Karpas-422 (cell line): ENCODE measurements at regions not wholly inside any gene's neighbourhood (a gene's known extent, or its start where the extent isn't known, plus 50 kb on each side); places are given as distances from the start of the nearest gene placed in this dataset.
A peak's percentile ranks its signal among the peaks of the same experiment; 100 is the strongest.

Experiments
- DNase-seq: peaks from one replicate; pipeline ENCODE4 v3.0.0-alpha.2; 2015
- H2AFZ ChIP-seq: fragments of 200-600 bp; sonication (generic); 2 replicates; pipeline ENCODE4 v1.6.1; 2014; ENCODE audit warnings: antibody characterized with exemption, low read length, mixed read lengths
- H3K27ac ChIP-seq: fragments of 200-600 bp; sonication (generic); 2 replicates; pipeline ENCODE4 v1.5.1; 2014; ENCODE audit warnings: mild to moderate bottlenecking, low read length, moderate library complexity
- H3K27me3 ChIP-seq: fragments of 200-600 bp; sonication (generic); 2 replicates; pipeline ENCODE4 v1.6.1; 2014; ENCODE audit warnings: low read length, mixed read lengths
- H3K36me3 ChIP-seq: fragments of 200-600 bp; sonication (generic); 2 replicates; pipeline ENCODE4 v1.6.1; 2014; ENCODE audit warnings: low read length, mixed read lengths; ENCODE audit not compliant: insufficient read depth
- H3K4me1 ChIP-seq: fragments of 200-600 bp; sonication (generic); 2 replicates; pipeline ENCODE4 v1.6.1; 2014; ENCODE audit warnings: mild to moderate bottlenecking, low read length, mixed read lengths
- H3K4me2 ChIP-seq: fragments of 200-600 bp; sonication (generic); 2 replicates; pipeline ENCODE4 v1.6.1; 2014; ENCODE audit warnings: low read length, low read depth, mild to moderate bottlenecking; ENCODE audit not compliant: poor library complexity, severe bottlenecking
- H3K4me3 ChIP-seq: fragments of 200-600 bp; sonication (generic); 2 replicates; pipeline ENCODE4 v1.5.1; 2014; ENCODE audit warnings: mild to moderate bottlenecking, antibody characterized with exemption, low read length, mixed read lengths
- H3K79me2 ChIP-seq: fragments of 200-600 bp; sonication (generic); 2 replicates; pipeline ENCODE4 v1.6.1; 2014; ENCODE audit warnings: mild to moderate bottlenecking, low read length, mixed read lengths
- H3K9ac ChIP-seq: fragments of 200-600 bp; sonication (generic); 2 replicates; pipeline ENCODE4 v1.6.0; 2014; ENCODE audit warnings: low read length
- H3K9me2 ChIP-seq: fragments of 200-600 bp; sonication (generic), shearing (Covaris generic); replicated peaks from 2 replicates; pipeline ENCODE4 v1.6.0; 2014; ENCODE audit warnings: mild to moderate bottlenecking, low read length, moderate library complexity; ENCODE audit not compliant: insufficient read depth
- H3K9me3 ChIP-seq: fragments of 300-700, 200-600 bp; sonication (generic); 2 replicates; pipeline ENCODE4 v1.6.1; 2014; ENCODE audit warnings: low read length, mixed read lengths
- H4K20me1 ChIP-seq: fragments of 200-600 bp; sonication (generic); 2 replicates; pipeline ENCODE4 v1.6.1; 2014; ENCODE audit warnings: mild to moderate bottlenecking, antibody characterized with exemption, low read length, low read depth; ENCODE audit not compliant: insufficient read depth

DNA sequence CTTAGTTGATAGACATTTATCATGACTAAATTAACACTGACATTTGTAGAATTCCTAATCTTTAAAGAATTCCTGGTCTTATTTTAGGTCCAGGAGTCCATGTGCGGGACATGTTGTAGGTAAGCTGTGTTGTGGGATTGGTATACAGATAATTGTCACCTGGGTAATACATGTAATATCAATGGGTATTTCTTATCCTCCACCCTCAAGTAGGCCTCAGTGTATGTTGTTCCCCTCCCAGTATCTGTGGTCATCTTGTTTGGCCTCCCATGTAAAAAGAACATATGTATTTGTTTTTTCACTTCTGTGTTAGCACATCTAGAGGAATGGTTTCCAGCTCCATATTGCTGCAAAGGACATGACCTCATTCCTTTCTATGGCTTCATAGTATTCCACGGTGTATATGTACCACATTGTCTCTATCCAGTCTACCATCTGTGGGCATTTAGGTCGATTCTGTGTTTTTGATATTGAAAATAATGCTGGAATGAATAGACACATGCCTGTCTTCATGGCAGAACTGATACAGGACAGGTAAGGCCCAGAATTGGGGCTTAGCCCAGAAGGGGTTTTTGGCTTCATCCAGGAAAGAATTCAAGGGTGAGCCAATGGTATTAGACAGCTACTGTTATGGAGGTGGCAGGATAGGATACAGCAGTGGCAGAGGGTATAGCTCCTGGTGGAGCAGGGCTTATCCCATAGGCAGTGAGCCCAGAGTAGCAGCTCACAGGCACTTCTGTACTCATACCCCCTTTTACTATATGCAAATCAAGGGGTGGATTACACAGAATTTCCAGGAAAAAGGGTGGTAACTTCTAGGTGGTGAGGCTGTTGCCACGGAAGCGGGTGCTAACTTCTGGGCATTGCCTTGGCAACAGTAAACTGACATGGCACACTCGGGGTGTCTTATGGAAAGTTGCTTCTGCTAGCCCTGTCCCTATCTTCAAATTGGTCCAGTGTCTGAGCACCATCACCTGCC, 66.1 kb upstream of the WDR1 start:
- H3K27ac ChIP-seq = no peak overlapping the region
- 0 out of 2 replicates have a peak, but pooled peaks cover 2% of the 10 kb centered on the region for H3K27me3 ChIP-seq
- no peaks in the 10 kb centered on the region for H3K79me2 ChIP-seq
- H3K36me3 ChIP-seq = no peaks in the 10 kb centered on the region
- DNase-seq = no peak
- peaks cover 5% of the 10 kb centered on the region for H3K4me1 ChIP-seq
- no peak overlapping the region for H2AFZ ChIP-seq
- no peaks in the 10 kb centered on the region for H4K20me1 ChIP-seq
- no peak overlapping the region for H3K9ac ChIP-seq
- no peaks in the 10 kb centered on the region for H3K9me2 ChIP-seq
- no peak overlapping the region for H3K4me2 ChIP-seq
- no peak overlapping the region for H3K4me3 ChIP-seq
- no peaks in the 10 kb centered on the region for H3K9me3 ChIP-seq

DNA sequence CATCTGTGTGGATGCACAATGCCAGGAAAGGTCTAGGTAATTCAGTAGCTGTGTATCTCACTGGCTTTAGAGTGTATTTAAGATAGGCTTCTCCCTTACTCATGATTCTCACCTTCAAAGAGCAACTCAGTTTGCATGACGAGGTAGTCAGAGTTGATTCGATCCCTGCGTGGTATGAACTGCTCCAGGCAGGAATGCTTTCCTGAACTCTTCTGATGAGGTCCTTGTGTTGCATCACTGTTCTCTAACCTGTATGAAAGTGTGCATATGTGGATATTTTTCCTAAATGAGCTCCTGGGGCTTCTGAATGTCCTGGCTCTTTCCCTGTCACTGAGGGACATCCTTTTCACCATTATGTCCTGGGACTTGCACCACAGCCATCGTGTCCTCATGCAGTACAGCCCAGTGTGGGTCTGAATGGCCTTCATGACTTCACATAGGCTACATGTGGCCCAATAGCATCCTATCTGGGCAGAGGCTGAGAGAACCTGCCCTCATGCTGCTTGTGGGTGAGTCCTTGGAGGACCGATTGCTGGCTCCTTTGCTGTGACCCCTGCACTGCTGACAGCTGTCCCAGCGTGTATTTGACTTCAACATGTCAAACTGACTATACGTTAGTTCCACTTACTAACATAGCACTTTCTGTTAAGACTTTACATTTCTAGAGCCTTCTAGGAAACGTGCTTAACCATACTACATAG, 65.3 kb upstream of the WDR1 start:
- no peaks in the 10 kb centered on the region for H3K79me2 ChIP-seq
- no peak for DNase-seq
- H3K27ac ChIP-seq = no peak overlapping the region
- H3K9me2 ChIP-seq = no peaks in the 10 kb centered on the region
- H2AFZ ChIP-seq = no peak overlapping the region
- no peaks in the 10 kb centered on the region for H3K36me3 ChIP-seq
- H3K4me2 ChIP-seq = no peak overlapping the region
- H3K27me3 ChIP-seq = 0 out of 2 replicates have a peak, but pooled peaks cover 2% of the 10 kb centered on the region
- H3K9ac ChIP-seq = no peak overlapping the region
- no peaks in the 10 kb centered on the region for H3K9me3 ChIP-seq
- no peak overlapping the region for H3K4me3 ChIP-seq
- H4K20me1 ChIP-seq = no peaks in the 10 kb centered on the region
- H3K4me1 ChIP-seq = peaks cover 5% of the 10 kb centered on the region

DNA sequence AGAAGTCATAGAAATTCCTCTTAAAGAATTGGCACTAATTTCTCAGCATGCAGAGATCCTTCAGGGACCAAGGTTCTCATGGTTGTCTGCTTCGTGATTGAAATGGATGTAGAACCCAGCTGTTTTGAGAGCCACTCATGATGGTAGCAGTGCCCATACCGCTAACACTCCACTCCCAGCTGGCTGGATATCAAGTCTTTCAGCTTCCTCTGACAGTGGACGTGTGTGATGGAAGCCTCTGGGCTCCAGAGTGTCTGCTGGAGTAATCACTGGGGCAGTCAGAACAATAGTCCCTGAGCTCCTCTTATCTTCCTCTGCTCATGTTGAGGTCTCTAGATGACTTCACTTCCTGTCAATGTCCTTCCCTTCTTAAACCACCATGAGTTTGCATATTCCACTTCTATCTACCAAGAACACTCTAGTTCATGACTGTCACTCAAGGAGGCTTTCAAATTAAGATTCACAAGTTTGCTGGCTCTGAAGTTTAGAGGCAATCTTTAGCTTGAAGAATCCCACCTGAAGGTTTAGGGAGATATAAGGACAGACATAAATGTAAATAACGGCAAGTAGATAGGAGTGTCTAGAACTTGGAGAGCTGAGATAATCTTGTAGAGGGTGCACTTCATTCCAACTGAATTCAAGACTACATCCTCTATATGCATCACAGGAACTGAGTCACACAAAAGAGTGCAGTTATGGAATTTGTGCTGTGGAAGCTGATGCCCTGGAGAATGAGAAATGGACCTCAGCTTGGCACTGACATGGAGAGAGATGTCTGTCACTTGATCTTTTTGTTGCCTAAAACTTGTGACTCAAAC, 64.5 kb upstream of the WDR1 start:
- Histone ChIP-seq H3K9ac (no peak overlapping the region), H3K4me3 (no peak overlapping the region), H2AFZ (no peak overlapping the region), H3K79me2 (no peaks in the 10 kb centered on the region), H3K9me3 (no peaks in the 10 kb centered on the region), H3K4me2 (no peak overlapping the region), H3K36me3 (no peaks in the 10 kb centered on the region), H3K27me3 (0 out of 2 replicates have a peak, but pooled peaks cover 2% of the 10 kb centered on the region), H3K4me1 (peaks cover 5% of the 10 kb centered on the region), H4K20me1 (no peaks in the 10 kb centered on the region), H3K9me2 (no peaks in the 10 kb centered on the region), H3K27ac (no peak overlapping the region)
- DNase-seq = peak; percentile 51

GRCh38 chr4:10180603-10180926, 64.0 kb upstream of the WDR1 start:
- H3K4me3 ChIP-seq = no peak overlapping the region
- 0 out of 2 replicates have a peak, but pooled peaks cover 2% of the 10 kb centered on the region for H3K27me3 ChIP-seq
- no peaks in the 10 kb centered on the region for H3K9me3 ChIP-seq
- no peak overlapping the region for H2AFZ ChIP-seq
- no peaks in the 10 kb centered on the region for H3K36me3 ChIP-seq
- H3K4me2 ChIP-seq = no peak overlapping the region
- H3K79me2 ChIP-seq = no peaks in the 10 kb centered on the region
- H3K9ac ChIP-seq = no peak overlapping the region
- no peak overlapping the region for H3K27ac ChIP-seq
- H4K20me1 ChIP-seq = no peaks in the 10 kb centered on the region
- DNase-seq = no peak
- peaks cover 5% of the 10 kb centered on the region for H3K4me1 ChIP-seq
- no peaks in the 10 kb centered on the region for H3K9me2 ChIP-seq

GRCh38 chr4:10179957-10180602, 63.5 kb upstream of the WDR1 start:
- no peaks in the 10 kb centered on the region for H4K20me1 ChIP-seq
- H3K9me2 ChIP-seq = no peaks in the 10 kb centered on the region
- H3K9ac ChIP-seq = no peak overlapping the region
- H2AFZ ChIP-seq = no peak overlapping the region
- no peak overlapping the region for H3K4me2 ChIP-seq
- 0 out of 2 replicates have a peak, but pooled peaks cover 2% of the 10 kb centered on the region for H3K27me3 ChIP-seq
- H3K4me3 ChIP-seq = no peak overlapping the region
- H3K4me1 ChIP-seq = peaks cover 5% of the 10 kb centered on the region
- H3K36me3 ChIP-seq = no peaks in the 10 kb centered on the region
- H3K79me2 ChIP-seq = no peaks in the 10 kb centered on the region
- H3K27ac ChIP-seq = no peak overlapping the region
- no peaks in the 10 kb centered on the region for H3K9me3 ChIP-seq
- no peak for DNase-seq

DNA sequence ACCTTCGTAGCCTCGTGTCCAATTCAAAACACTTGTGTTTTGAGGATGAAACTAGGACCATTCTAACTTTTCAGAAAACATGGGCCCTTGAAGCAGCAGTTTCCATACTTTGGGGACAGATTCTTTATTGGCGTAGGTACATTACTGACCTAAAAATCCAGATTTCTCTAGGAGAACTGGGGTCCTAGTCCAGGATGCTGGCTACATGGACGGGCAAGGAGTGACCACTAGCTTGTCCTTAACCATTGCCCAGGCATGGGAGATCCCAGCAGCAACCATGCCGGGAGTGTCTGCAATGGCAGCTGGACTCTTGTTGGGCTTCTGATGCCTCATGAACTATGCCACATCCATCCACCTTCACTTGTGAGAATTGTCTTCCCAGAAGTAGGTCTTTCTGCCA, 62.2 kb upstream of the WDR1 start:
- no peak overlapping the region for H3K4me3 ChIP-seq
- no peak overlapping the region for H3K4me2 ChIP-seq
- H3K27me3 ChIP-seq = 0 out of 2 replicates have a peak, but pooled peaks cover 2% of the 10 kb centered on the region
- H3K9me3 ChIP-seq = no peaks in the 10 kb centered on the region
- no peak overlapping the region for H2AFZ ChIP-seq
- no peaks in the 10 kb centered on the region for H3K36me3 ChIP-seq
- no peak overlapping the region for H3K9ac ChIP-seq
- H3K4me1 ChIP-seq = peaks cover 5% of the 10 kb centered on the region
- H3K27ac ChIP-seq = no peak overlapping the region
- H3K79me2 ChIP-seq = no peaks in the 10 kb centered on the region
- DNase-seq = no peak
- no peaks in the 10 kb centered on the region for H4K20me1 ChIP-seq
- H3K9me2 ChIP-seq = no peaks in the 10 kb centered on the region

DNA sequence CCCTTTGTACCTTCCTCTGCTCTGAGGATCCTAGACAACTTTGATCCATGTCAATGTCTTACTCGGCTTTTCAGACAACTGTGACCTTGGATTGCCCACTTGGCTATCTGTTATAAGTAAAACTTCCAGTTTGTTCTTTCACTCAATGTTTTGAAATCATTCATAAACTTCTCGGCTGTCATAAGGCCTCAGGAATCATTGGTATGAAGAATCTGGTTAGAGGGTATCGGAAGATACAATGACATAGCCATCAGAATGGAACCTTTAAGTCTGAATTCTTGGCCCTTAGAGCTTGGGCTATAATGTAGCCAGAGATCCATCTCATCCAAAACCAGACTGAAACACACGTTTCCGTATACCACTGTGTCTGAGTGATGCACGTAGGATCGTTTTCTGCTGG, 59.0 kb upstream of the WDR1 start:
- DNase-seq = no peak

More for the DNA sequence above, 59.0 kb upstream of the WDR1 start:
- H3K4me1 ChIP-seq = no peaks in the 10 kb centered on the region
- no peak overlapping the region for H3K4me3 ChIP-seq
- no peaks in the 10 kb centered on the region for H3K79me2 ChIP-seq
- H3K9ac ChIP-seq = no peak overlapping the region
- no peak overlapping the region for H3K4me2 ChIP-seq
- 0 out of 2 replicates have a peak, but pooled peaks cover 1% of the 10 kb centered on the region for H3K27me3 ChIP-seq
- no peaks in the 10 kb centered on the region for H3K36me3 ChIP-seq
- H4K20me1 ChIP-seq = no peaks in the 10 kb centered on the region
- H3K9me2 ChIP-seq = no peaks in the 10 kb centered on the region
- no peak overlapping the region for H2AFZ ChIP-seq
- no peaks in the 10 kb centered on the region for H3K9me3 ChIP-seq
- no peak overlapping the region for H3K27ac ChIP-seq
